ENCODE measurements at regions not wholly inside any gene's neighbourhood (a gene's known extent, or its start where the extent isn't known, plus 50 kb on each side); places are given as distances from the start of the nearest gene placed in this dataset.

- Histone ChIP-seq H3K36me3 (ENCODE audit: control insufficient read depth, insufficient read depth, low read length) (no peaks in the 10 kb centered on the region), H3K27me3 (ENCODE audit: control insufficient read depth, insufficient read depth, low read length) (no peaks in the 10 kb centered on the region), H3K4me3 (ENCODE audit: low read depth, low read length) (no peak overlapping the region)
- ChIA-PET POLR2A (no interaction called here), CTCF (no interaction called here)
- no peak for DNase-seq (ENCODE audit: low read depth)
- TF ChIP-seq, protein P1, sequence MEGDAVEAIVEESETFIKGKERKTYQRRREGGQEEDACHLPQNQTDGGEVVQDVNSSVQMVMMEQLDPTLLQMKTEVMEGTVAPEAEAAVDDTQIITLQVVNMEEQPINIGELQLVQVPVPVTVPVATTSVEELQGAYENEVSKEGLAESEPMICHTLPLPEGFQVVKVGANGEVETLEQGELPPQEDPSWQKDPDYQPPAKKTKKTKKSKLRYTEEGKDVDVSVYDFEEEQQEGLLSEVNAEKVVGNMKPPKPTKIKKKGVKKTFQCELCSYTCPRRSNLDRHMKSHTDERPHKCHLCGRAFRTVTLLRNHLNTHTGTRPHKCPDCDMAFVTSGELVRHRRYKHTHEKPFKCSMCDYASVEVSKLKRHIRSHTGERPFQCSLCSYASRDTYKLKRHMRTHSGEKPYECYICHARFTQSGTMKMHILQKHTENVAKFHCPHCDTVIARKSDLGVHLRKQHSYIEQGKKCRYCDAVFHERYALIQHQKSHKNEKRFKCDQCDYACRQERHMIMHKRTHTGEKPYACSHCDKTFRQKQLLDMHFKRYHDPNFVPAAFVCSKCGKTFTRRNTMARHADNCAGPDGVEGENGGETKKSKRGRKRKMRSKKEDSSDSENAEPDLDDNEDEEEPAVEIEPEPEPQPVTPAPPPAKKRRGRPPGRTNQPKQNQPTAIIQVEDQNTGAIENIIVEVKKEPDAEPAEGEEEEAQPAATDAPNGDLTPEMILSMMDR (IDR thresholded peaks at IDR 0.05; ENCODE audit: insufficient read depth, low read depth, low read length) = no peak
Observed at GRCh38 chr6:56382416-56382940, 135.1 kb upstream of the COL21A1 start.

GRCh38 chr6:56381801-56382251, 134.4 kb upstream of the COL21A1 start:
- TF ChIP-seq, protein P1 (IDR thresholded peaks at IDR 0.05; ENCODE audit: insufficient read depth, low read depth, low read length) = no peak
- H3K27me3 ChIP-seq (ENCODE audit: control insufficient read depth, insufficient read depth, low read length) = no peaks in the 10 kb centered on the region
- H3K36me3 ChIP-seq (ENCODE audit: control insufficient read depth, insufficient read depth, low read length) = no peaks in the 10 kb centered on the region
- H3K4me3 ChIP-seq (ENCODE audit: low read depth, low read length) = no peak overlapping the region
- ChIA-PET CTCF (interaction anchor here (2.1 kb wide), 1 partner anchor 11 kb away, joined by 8 read pairs; no protein-coding TSS in a partner anchor), POLR2A (no interaction called here)
- peak; percentile 20 for DNase-seq (ENCODE audit: low read depth)

GRCh38 chr6:56380476-56380875, 133.1 kb upstream of the COL21A1 start:
- Histone ChIP-seq H3K27me3 (ENCODE audit: control insufficient read depth, insufficient read depth, low read length) (no peaks in the 10 kb centered on the region), H3K36me3 (ENCODE audit: control insufficient read depth, insufficient read depth, low read length) (no peaks in the 10 kb centered on the region), H3K4me3 (ENCODE audit: low read depth, low read length) (no peak overlapping the region)
- POLR2A ChIA-PET = interaction anchor here (0.9 kb wide), 1 partner anchor 145 kb away, joined by 3 read pairs; no protein-coding TSS in a partner anchor
- CTCF ChIA-PET = interaction anchor here (2.1 kb wide), 1 partner anchor 10 kb away, joined by 8 read pairs; no protein-coding TSS in a partner anchor
- TF ChIP-seq, protein P1 (IDR thresholded peaks at IDR 0.05; ENCODE audit: insufficient read depth, low read depth, low read length) = no peak
- DNase-seq (ENCODE audit: low read depth) = no peak

GRCh38 chr6:56378966-56379585, 131.7 kb upstream of the COL21A1 start:
- TF ChIP-seq, protein P1 (IDR thresholded peaks at IDR 0.05; ENCODE audit: insufficient read depth, low read depth, low read length) = no peak
- Histone ChIP-seq H3K4me3 (ENCODE audit: low read depth, low read length) (no peak overlapping the region), H3K36me3 (ENCODE audit: control insufficient read depth, insufficient read depth, low read length) (no peaks in the 10 kb centered on the region), H3K27me3 (ENCODE audit: control insufficient read depth, insufficient read depth, low read length) (no peaks in the 10 kb centered on the region)
- DNase-seq (ENCODE audit: low read depth) = no peak
- ChIA-PET POLR2A (no interaction called here), CTCF (interaction anchor here (0.7 to 0.8 kb wide), 2 partner anchors 9 to 513 kb away, joined by 3 read pairs; no protein-coding TSS in a partner anchor)

- CTCF ChIA-PET = interaction anchor here (0.7 kb wide), 1 partner anchor 8 kb away, joined by 3 read pairs; no protein-coding TSS in a partner anchor
- no peak for DNase-seq (ENCODE audit: low read depth)
- Histone ChIP-seq H3K36me3 (ENCODE audit: control insufficient read depth, insufficient read depth, low read length) (no peaks in the 10 kb centered on the region), H3K4me3 (ENCODE audit: low read depth, low read length) (no peak overlapping the region), H3K27me3 (ENCODE audit: control insufficient read depth, insufficient read depth, low read length) (no peaks in the 10 kb centered on the region)
- POLR2A ChIA-PET = no interaction called here
- TF ChIP-seq, protein P1 (IDR thresholded peaks at IDR 0.05; ENCODE audit: insufficient read depth, low read depth, low read length) = no peak
Observed at GRCh38 chr6:56378507-56378906, 131.1 kb upstream of the COL21A1 start.

Data from BJ (cell line).